OCI-LY3 (cell line): ENCODE measurements at regions not wholly inside any gene's neighbourhood (a gene's known extent, or its start where the extent isn't known, plus 50 kb on each side); places are given as distances from the start of the nearest gene placed in this dataset.
"Not testable (repeated sequence)": the region's sequence is repeated elsewhere in the genome, so short reads cannot be mapped to it uniquely, and the experiment has no call there.

Source experiments
- H2AFZ ChIP-seq: fragments of 200-600, 300-600 bp; shearing (Covaris generic); 2 replicates; pipeline ENCODE4 v1.6.0; 2014; ENCODE audit warnings: antibody characterized with exemption, low read depth, low read length
- H3K27ac ChIP-seq: fragments of 200-600, 300-600 bp; sonication (generic); 2 replicates; pipeline ENCODE4 v1.5.1; 2014; ENCODE audit warnings: mild to moderate bottlenecking, low read length, moderate library complexity, mixed read lengths
- H3K27me3 ChIP-seq: fragments of 200-600, 300-600 bp; sonication (generic); 2 replicates; pipeline ENCODE4 v1.6.1; 2014; ENCODE audit warnings: low read depth, low read length, mixed read lengths
- H3K36me3 ChIP-seq: fragments of 200-600, 300-600 bp; sonication (generic); replicated peaks from 2 replicates; pipeline ENCODE3; 2014; ENCODE audit warnings: low read depth, low read length, mixed read lengths
- H3K4me1 ChIP-seq: fragments of 300-600, 200-600 bp; sonication (generic); 2 replicates; pipeline ENCODE4 v1.6.1; 2014; ENCODE audit warnings: low read length, mixed read lengths
- H3K4me2 ChIP-seq: fragments of 200-600, 300-600 bp; sonication (generic); 2 replicates; pipeline ENCODE4 v1.6.1; 2014; ENCODE audit warnings: low read length, mixed read lengths
- H3K4me3 ChIP-seq: fragments of 300-600, 200-600 bp; sonication (generic); 2 replicates; pipeline ENCODE4 v1.5.1; 2014; ENCODE audit warnings: antibody characterized with exemption, mild to moderate bottlenecking, low read length, moderate library complexity
- H3K79me2 ChIP-seq: fragments of 300-600, 200-600 bp; shearing (Covaris generic); 2 replicates; pipeline ENCODE4 v1.6.1; 2014; ENCODE audit warnings: mild to moderate bottlenecking, low read length, mixed read lengths
- H3K9ac ChIP-seq: fragments of 300-600, 200-600 bp; shearing (Covaris generic); 2 replicates; pipeline ENCODE4 v1.6.0; 2014; ENCODE audit warnings: mild to moderate bottlenecking, low read length, moderate library complexity
- H3K9me3 ChIP-seq: fragments of 200-600, 300-600 bp; shearing (Covaris generic); 2 replicates; pipeline ENCODE4 v1.6.1; 2014; ENCODE audit warnings: low read length, mixed read lengths; ENCODE audit not compliant: insufficient read depth
- H4K20me1 ChIP-seq: fragments of 200-600, 300-600 bp; sonication (generic); 2 replicates; pipeline ENCODE4 v1.6.1; 2016; ENCODE audit warnings: low read length, mixed read lengths; ENCODE audit not compliant: insufficient read depth
- CTCF ChIP-seq: fragments of 200-600, 300-600 bp; sonication (generic); IDR thresholded peaks from 2 replicates; pipeline ENCODE4 v1.5.1; 2014; ENCODE audit warnings: antibody characterized with exemption, low read length, low read depth
- EZH2phosphoT487 ChIP-seq: fragments of 200-600 bp; shearing (Covaris generic); IDR thresholded peaks from 2 replicates; pipeline ENCODE4 v1.6.1; 2018; ENCODE audit warnings: antibody characterized with exemption, mixed run types, low read depth

- no peaks in the 10 kb centered on the region for H3K27me3 ChIP-seq
- H3K4me2 ChIP-seq: no peak overlapping the region
- no peaks in the 10 kb centered on the region for H3K36me3 ChIP-seq
- H3K9ac ChIP-seq: no peak overlapping the region
- H2AFZ ChIP-seq: no peak overlapping the region
- TF ChIP-seq EZH2phosphoT487 (no peak), CTCF (no peak)
- no peaks in the 10 kb centered on the region for H3K79me2 ChIP-seq
- H3K27ac ChIP-seq: no peak overlapping the region
- no peaks in the 10 kb centered on the region for H3K4me1 ChIP-seq
- H3K9me3 ChIP-seq: no peaks in the 10 kb centered on the region
- H4K20me1 ChIP-seq: no peaks in the 10 kb centered on the region
- no peak overlapping the region for H3K4me3 ChIP-seq
These were observed 53.7 kb upstream of the METRNL start for GRCh38 chr17:83025636-83026280.

- TF ChIP-seq EZH2phosphoT487 (no peak), CTCF (no peak)
- Histone ChIP-seq H3K36me3 (no peaks in the 10 kb centered on the region), H3K27ac (no peak overlapping the region), H3K27me3 (no peaks in the 10 kb centered on the region), H3K4me2 (no peak overlapping the region), H3K9ac (no peak overlapping the region), H2AFZ (no peak overlapping the region), H3K9me3 (no peaks in the 10 kb centered on the region), H3K4me3 (no peak overlapping the region), H3K79me2 (no peaks in the 10 kb centered on the region), H4K20me1 (no peaks in the 10 kb centered on the region), H3K4me1 (no peaks in the 10 kb centered on the region)
These were observed 53.0 kb upstream of the METRNL start for GRCh38 chr17:83026311-83026811.

GRCh38 chr17:83026921-83027320 is 52.5 kb upstream of the METRNL start:
- not testable (repeated sequence) for H3K27me3 ChIP-seq, H3K27ac ChIP-seq, H3K9ac ChIP-seq, H4K20me1 ChIP-seq, H3K4me1 ChIP-seq, H3K4me3 ChIP-seq, H3K9me3 ChIP-seq, H3K4me2 ChIP-seq, H2AFZ ChIP-seq, H3K36me3 ChIP-seq, H3K79me2 ChIP-seq

GRCh38 chr17:83028851-83029250 is 50.6 kb upstream of the METRNL start:
- Histone ChIP-seq H2AFZ (no peak overlapping the region), H3K9ac (no peak overlapping the region), H3K4me1 (no peaks in the 10 kb centered on the region), H3K27me3 (no peaks in the 10 kb centered on the region), H3K79me2 (no peaks in the 10 kb centered on the region), H4K20me1 (no peaks in the 10 kb centered on the region), H3K4me2 (no peak overlapping the region), H3K9me3 (no peaks in the 10 kb centered on the region), H3K4me3 (no peak overlapping the region), H3K36me3 (no peaks in the 10 kb centered on the region), H3K27ac (no peak overlapping the region)
- TF ChIP-seq CTCF (no peak), EZH2phosphoT487 (no peak)
